Memory B cell (primary cell): ENCODE measurements at regions not wholly inside any gene's neighbourhood (a gene's known extent, or its start where the extent isn't known, plus 50 kb on each side); places are given as distances from the start of the nearest gene placed in this dataset.
A peak's percentile ranks its signal among the peaks of the same experiment; 100 is the strongest.

Experiments used
- ATAC-seq: fragments of 150-1000 bp; cut with Tn5 transposase; 2 replicates; pipeline ENCODE4 v1.10.0; 2021; ENCODE audit warnings: low read depth, mild to moderate bottlenecking, moderate library complexity
- DNase-seq, 2 donors: peaks; one replicate each; pipeline ENCODE4 v3.0.0; 2022; ENCODE audit warnings: low spot score in 2 of 2
- H3K27ac Mint-ChIP-seq: one replicate; pipeline ENCODE4 v1.8.0; 2022; ENCODE audit warnings: mild to moderate bottlenecking, moderate library complexity, mixed read lengths
- H3K27me3 Mint-ChIP-seq: one replicate; pipeline ENCODE4 v1.8.0; 2022; ENCODE audit warnings: mixed read lengths
- H3K36me3 Mint-ChIP-seq: one replicate; pipeline ENCODE4 v1.8.0; 2022; ENCODE audit warnings: mild to moderate bottlenecking, mixed read lengths
- H3K4me1 Mint-ChIP-seq: one replicate; pipeline ENCODE4 v1.8.0; 2022; ENCODE audit warnings: mixed read lengths
- H3K4me3 Mint-ChIP-seq: one replicate; pipeline ENCODE4 v1.8.0; 2022; ENCODE audit warnings: mild to moderate bottlenecking, moderate library complexity, mixed read lengths
- H3K9me3 Mint-ChIP-seq: one replicate; pipeline ENCODE4 v1.8.0; 2022; ENCODE audit warnings: mixed read lengths

GRCh38 chr7:22563621-22564241, 63.7 kb upstream of the STEAP1B start:
- H3K4me3 Mint-ChIP-seq: peak overlapping the region; percentile 39
- H3K27me3 Mint-ChIP-seq: no peaks in the 10 kb centered on the region
- no peaks in the 10 kb centered on the region for H3K9me3 Mint-ChIP-seq
- peak overlapping the region; percentile 0 for H3K27ac Mint-ChIP-seq
- ATAC-seq (no peak), DNase-seq (no peak)
- H3K4me1 Mint-ChIP-seq: peaks cover 42% of the 10 kb centered on the region
- no peaks in the 10 kb centered on the region for H3K36me3 Mint-ChIP-seq

GRCh38 chr7:22563032-22563501, 63.1 kb upstream of the STEAP1B start:
- H3K27me3 Mint-ChIP-seq: no peaks in the 10 kb centered on the region
- peak overlapping the region; percentile 0 for H3K27ac Mint-ChIP-seq
- ATAC-seq (no peak), DNase-seq (peak in 1 of 2 donors; percentile 12)
- no peaks in the 10 kb centered on the region for H3K36me3 Mint-ChIP-seq
- peak overlapping the region; percentile 39 for H3K4me3 Mint-ChIP-seq
- peaks cover 39% of the 10 kb centered on the region for H3K4me1 Mint-ChIP-seq
- H3K9me3 Mint-ChIP-seq: no peaks in the 10 kb centered on the region

- Mint-ChIP-seq H3K4me3 (no peak overlapping the region), H3K36me3 (no peaks in the 10 kb centered on the region), H3K27ac (no peak overlapping the region), H3K27me3 (no peaks in the 10 kb centered on the region), H3K9me3 (no peaks in the 10 kb centered on the region), H3K4me1 (peaks cover 39% of the 10 kb centered on the region)
- DNase-seq (no peak), ATAC-seq (peak; percentile 10)
These were observed 62.1 kb upstream of the STEAP1B start for GRCh38 chr7:22561895-22562593.

- Mint-ChIP-seq H3K27ac (no peak overlapping the region), H3K4me1 (peaks cover 39% of the 10 kb centered on the region)
These were observed 61.4 kb upstream of the STEAP1B start for GRCh38 chr7:22561321-22561811.

GRCh38 chr7:22559829-22560489, 60.0 kb upstream of the STEAP1B start:
- H3K36me3 Mint-ChIP-seq: no peaks in the 10 kb centered on the region
- H3K27me3 Mint-ChIP-seq: peaks cover 2% of the 10 kb centered on the region
- H3K4me3 Mint-ChIP-seq: no peak overlapping the region
- DNase-seq (peak; percentile 71 to 78), ATAC-seq (peak; percentile 89)
- no peaks in the 10 kb centered on the region for H3K9me3 Mint-ChIP-seq
- H3K4me1 Mint-ChIP-seq: peaks cover 27% of the 10 kb centered on the region
- H3K27ac Mint-ChIP-seq: no peak overlapping the region

More at GRCh38 chr7:22561321-22561811, 61.4 kb upstream of the STEAP1B start:
- DNase-seq (peak in 1 of 2 donors; percentile 6), ATAC-seq (no peak)
- H3K27me3 Mint-ChIP-seq: no peaks in the 10 kb centered on the region
- H3K4me3 Mint-ChIP-seq: no peak overlapping the region
- H3K9me3 Mint-ChIP-seq: no peaks in the 10 kb centered on the region
- no peaks in the 10 kb centered on the region for H3K36me3 Mint-ChIP-seq

GRCh38 chr7:22557167-22557566, 57.2 kb upstream of the STEAP1B start:
- no peaks in the 10 kb centered on the region for H3K9me3 Mint-ChIP-seq
- H3K27me3 Mint-ChIP-seq: peaks cover 5% of the 10 kb centered on the region
- no peak for ATAC-seq
- H3K27ac Mint-ChIP-seq: no peak overlapping the region
- no peak overlapping the region for H3K4me3 Mint-ChIP-seq
- no peaks in the 10 kb centered on the region for H3K36me3 Mint-ChIP-seq
- H3K4me1 Mint-ChIP-seq: peaks cover 5% of the 10 kb centered on the region
- no peak for DNase-seq

GRCh38 chr7:22555476-22555875, 55.5 kb upstream of the STEAP1B start:
- H3K27ac Mint-ChIP-seq: no peak overlapping the region
- DNase-seq (no peak), ATAC-seq (no peak)
- H3K36me3 Mint-ChIP-seq: no peaks in the 10 kb centered on the region
- peaks cover 7% of the 10 kb centered on the region for H3K27me3 Mint-ChIP-seq
- no peak overlapping the region for H3K4me3 Mint-ChIP-seq
- H3K9me3 Mint-ChIP-seq: no peaks in the 10 kb centered on the region
- peaks cover 15% of the 10 kb centered on the region for H3K4me1 Mint-ChIP-seq

- Mint-ChIP-seq H3K9me3 (no peaks in the 10 kb centered on the region), H3K27ac (no peak overlapping the region), H3K27me3 (peaks cover 15% of the 10 kb centered on the region), H3K4me3 (no peak overlapping the region), H3K36me3 (no peaks in the 10 kb centered on the region), H3K4me1 (peaks cover 20% of the 10 kb centered on the region)
- ATAC-seq: no peak
- DNase-seq: no peak
These were observed 54.2 kb upstream of the STEAP1B start for GRCh38 chr7:22554184-22554583.

GRCh38 chr7:22551768-22552513, 52.0 kb upstream of the STEAP1B start:
- Mint-ChIP-seq H3K27ac (no peak overlapping the region), H3K4me3 (no peak overlapping the region), H3K27me3 (peaks cover 19% of the 10 kb centered on the region), H3K36me3 (no peaks in the 10 kb centered on the region), H3K9me3 (no peaks in the 10 kb centered on the region), H3K4me1 (peaks cover 20% of the 10 kb centered on the region)
- DNase-seq (peak in 1 of 2 donors; percentile 43), ATAC-seq (peak; percentile 83)

GRCh38 chr7:22550514-22551030, 50.6 kb upstream of the STEAP1B start:
- no peaks in the 10 kb centered on the region for H3K36me3 Mint-ChIP-seq
- H3K27ac Mint-ChIP-seq: no peak overlapping the region
- H3K27me3 Mint-ChIP-seq: peaks cover 18% of the 10 kb centered on the region
- ATAC-seq (no peak), DNase-seq (no peak)
- peaks cover 20% of the 10 kb centered on the region for H3K4me1 Mint-ChIP-seq
- H3K9me3 Mint-ChIP-seq: no peaks in the 10 kb centered on the region
- H3K4me3 Mint-ChIP-seq: no peak overlapping the region

- Mint-ChIP-seq H3K27ac (peak overlapping the region; percentile 42), H3K27me3 (peaks cover 18% of the 10 kb centered on the region), H3K4me1 (peaks cover 20% of the 10 kb centered on the region), H3K9me3 (no peaks in the 10 kb centered on the region), H3K4me3 (peak overlapping the region; percentile 93), H3K36me3 (no peaks in the 10 kb centered on the region)
- DNase-seq (peak; percentile 39 to 55), ATAC-seq (peak; percentile 71)
These were observed 49.9 kb upstream of the STEAP1B start for GRCh38 chr7:22549667-22550513.
